ENCODE measurements at regions not wholly inside any gene's neighbourhood (a gene's known extent, or its start where the extent isn't known, plus 50 kb on each side); places are given as distances from the start of the nearest gene placed in this dataset.

DNA sequence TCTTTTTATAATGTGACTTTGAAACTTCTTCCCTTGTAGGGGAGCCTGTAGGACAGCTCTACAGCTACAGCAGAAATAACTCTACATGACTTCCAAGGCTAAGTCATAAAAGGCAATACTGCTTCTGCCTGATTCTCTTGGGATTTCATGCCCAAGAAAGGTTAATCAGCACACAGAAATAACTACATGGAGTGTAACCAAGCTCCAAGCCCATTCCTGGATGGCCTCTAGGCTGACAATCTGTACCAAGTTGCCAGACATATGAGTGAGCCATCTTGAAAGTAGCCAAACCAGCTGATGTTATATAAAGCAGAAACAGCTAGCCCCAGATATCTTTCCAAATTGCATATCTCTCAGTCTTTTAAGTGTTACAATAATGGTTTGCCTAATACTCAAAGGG is 75.8 kb upstream of the OSTN start:
- TF ChIP-seq, protein P1, sequence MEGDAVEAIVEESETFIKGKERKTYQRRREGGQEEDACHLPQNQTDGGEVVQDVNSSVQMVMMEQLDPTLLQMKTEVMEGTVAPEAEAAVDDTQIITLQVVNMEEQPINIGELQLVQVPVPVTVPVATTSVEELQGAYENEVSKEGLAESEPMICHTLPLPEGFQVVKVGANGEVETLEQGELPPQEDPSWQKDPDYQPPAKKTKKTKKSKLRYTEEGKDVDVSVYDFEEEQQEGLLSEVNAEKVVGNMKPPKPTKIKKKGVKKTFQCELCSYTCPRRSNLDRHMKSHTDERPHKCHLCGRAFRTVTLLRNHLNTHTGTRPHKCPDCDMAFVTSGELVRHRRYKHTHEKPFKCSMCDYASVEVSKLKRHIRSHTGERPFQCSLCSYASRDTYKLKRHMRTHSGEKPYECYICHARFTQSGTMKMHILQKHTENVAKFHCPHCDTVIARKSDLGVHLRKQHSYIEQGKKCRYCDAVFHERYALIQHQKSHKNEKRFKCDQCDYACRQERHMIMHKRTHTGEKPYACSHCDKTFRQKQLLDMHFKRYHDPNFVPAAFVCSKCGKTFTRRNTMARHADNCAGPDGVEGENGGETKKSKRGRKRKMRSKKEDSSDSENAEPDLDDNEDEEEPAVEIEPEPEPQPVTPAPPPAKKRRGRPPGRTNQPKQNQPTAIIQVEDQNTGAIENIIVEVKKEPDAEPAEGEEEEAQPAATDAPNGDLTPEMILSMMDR (IDR thresholded peaks at IDR 0.05; ENCODE audit: low read depth, low read length): no peak
- Histone ChIP-seq H3K9me3 (ENCODE audit: severe bottlenecking) (no peaks in the 10 kb centered on the region), H3K27ac (no peak overlapping the region), H3K27me3 (ENCODE audit: insufficient read depth, low read depth, severe bottlenecking) (no peaks in the 10 kb centered on the region), H3K36me3 (no peaks in the 10 kb centered on the region), H3K4me3 (ENCODE audit: low read depth, low read length) (no peak overlapping the region)
- no peak for DNase-seq

DNA sequence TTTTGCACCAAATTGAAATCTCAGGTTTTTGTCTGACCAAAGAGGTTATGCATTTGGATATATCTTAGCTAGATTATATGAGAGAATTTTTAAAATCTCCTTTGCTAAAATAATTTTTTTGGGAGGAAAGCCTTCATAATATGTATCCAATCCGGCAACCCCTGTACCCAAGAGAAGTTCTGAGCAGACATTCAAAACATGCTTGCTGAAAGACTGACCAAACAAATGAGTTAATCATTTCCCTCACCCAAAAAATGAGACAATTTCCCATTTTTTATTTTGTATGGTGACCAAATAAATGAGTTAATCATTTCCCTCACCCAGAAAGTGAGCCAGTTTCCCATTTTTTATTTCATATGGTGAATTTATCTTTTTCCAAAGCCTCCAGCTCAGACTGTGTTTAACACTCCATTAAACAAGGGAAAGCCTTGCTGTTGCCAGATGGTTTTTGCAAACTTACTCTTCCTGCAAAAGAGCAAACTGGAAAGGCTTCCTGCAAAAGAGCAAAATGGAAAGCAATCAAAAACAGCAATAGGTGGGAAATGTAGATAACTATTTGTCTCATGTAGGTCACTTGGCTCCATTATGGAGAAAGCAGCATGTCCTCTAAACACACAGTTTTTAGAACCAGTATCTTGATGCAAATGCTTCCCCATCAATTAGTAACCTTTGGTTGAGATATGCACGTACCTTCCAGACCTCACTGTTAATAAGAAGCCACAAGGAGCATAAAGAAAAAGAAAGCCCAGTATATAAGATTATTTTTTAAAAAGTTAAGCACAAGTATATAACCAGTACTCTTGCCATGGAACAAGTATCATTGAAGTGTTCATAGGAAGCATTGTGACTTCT is 78.4 kb upstream of the OSTN start:
- TF ChIP-seq, protein P1 (IDR thresholded peaks at IDR 0.05; ENCODE audit: low read depth, low read length): no peak
- Histone ChIP-seq H3K27ac (no peak overlapping the region), H3K27me3 (ENCODE audit: insufficient read depth, low read depth, severe bottlenecking) (no peaks in the 10 kb centered on the region), H3K9me3 (ENCODE audit: severe bottlenecking) (no peaks in the 10 kb centered on the region), H3K4me3 (ENCODE audit: low read depth, low read length) (no peak overlapping the region), H3K36me3 (no peaks in the 10 kb centered on the region)
- DNase-seq: no peak

DNA sequence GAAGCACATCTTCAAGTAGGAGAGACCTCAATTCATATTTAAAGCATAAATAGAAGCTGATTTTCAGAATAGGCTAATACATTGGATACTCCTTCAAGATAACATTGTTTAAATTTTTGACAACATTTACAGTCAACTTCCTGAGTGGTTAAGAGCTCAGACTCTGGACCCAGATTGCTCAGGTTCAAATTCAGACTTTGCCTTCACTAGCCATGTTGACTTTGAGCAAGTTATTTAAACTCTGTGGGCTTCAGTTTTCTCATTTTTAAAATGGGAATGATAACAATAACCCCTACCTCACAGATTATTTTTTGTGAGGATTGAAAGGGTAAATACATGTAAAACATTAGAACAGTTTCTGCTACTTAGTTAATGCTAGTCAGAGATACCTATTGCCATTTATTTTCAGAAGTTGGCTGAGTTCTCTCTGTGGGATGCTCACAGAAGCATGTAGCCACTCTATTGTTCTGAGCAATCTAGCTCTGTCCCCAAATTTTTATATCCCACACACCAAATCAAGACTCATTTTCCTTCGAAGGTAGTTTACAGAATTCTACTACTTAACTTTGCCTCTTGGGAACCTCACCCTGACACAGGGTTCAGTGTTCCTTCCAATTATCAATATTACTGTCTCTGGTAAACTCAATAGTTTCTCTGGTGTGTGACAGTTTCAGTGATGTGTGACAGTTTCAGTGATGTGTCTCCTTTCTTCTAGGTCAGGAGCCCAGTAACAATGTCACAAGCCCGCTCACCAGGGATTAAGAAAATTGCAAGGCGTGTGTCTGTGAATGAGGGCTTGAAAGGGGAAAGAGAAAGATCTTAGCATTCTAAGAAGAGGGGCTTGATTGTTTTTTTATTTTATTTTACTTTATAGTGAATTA is 79.4 kb upstream of the OSTN start:
- H3K36me3 ChIP-seq: no peaks in the 10 kb centered on the region
- TF ChIP-seq, protein P1 (IDR thresholded peaks at IDR 0.05; ENCODE audit: low read depth, low read length): no peak
- DNase-seq: no peak
- no peaks in the 10 kb centered on the region for H3K9me3 ChIP-seq (ENCODE audit: severe bottlenecking)
- H3K27me3 ChIP-seq (ENCODE audit: insufficient read depth, low read depth, severe bottlenecking): no peaks in the 10 kb centered on the region
- no peak overlapping the region for H3K27ac ChIP-seq
- H3K4me3 ChIP-seq (ENCODE audit: low read depth, low read length): no peak overlapping the region

DNA sequence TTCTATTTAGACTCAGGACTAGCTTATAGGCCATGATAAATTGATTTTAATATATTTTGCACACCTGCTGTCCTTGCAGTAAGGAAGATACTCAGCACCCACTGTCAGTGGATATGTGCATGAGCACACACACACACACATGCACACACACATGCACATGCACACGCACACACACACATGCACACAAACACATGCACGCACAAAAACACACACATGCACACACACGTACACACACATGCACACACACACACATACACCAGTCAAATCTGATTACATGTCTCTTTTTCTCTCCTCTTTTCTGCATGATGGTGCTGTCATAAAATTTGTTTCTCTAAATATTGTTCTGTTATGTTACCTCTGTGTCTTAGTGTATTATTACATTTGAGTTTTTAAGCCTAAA is 87.3 kb upstream of the OSTN start:
- Histone ChIP-seq H3K9me3 (ENCODE audit: severe bottlenecking) (no peaks in the 10 kb centered on the region), H3K4me3 (ENCODE audit: low read depth, low read length) (no peak overlapping the region), H3K27ac (no peak overlapping the region), H3K27me3 (ENCODE audit: insufficient read depth, low read depth, severe bottlenecking) (no peaks in the 10 kb centered on the region), H3K36me3 (no peaks in the 10 kb centered on the region)
- DNase-seq: no peak
- TF ChIP-seq, protein P1 (IDR thresholded peaks at IDR 0.05; ENCODE audit: low read depth, low read length): no peak

DNA sequence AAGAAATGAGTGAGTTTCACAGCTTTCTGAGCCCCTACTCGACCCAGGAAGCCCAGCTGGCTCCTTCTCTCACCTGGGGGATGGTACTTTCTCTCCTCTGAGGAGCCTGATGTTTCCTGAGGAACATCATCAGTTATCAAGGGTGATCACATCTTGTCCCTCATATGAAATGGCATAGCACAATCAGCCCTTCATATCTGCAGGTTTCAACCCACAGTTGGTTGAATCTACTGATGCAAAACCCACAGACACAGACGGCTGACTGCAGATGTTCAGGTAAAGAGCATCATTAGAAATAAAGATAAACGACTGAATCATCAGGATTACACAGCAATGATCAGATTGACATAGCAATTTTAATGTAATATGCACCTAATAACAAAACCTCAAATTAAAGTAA is 93.6 kb upstream of the OSTN start:
- no peaks in the 10 kb centered on the region for H3K36me3 ChIP-seq
- H3K9me3 ChIP-seq (ENCODE audit: severe bottlenecking): no peaks in the 10 kb centered on the region
- TF ChIP-seq, protein P1 (IDR thresholded peaks at IDR 0.05; ENCODE audit: low read depth, low read length): no peak
- H3K4me3 ChIP-seq (ENCODE audit: low read depth, low read length): no peak overlapping the region
- no peaks in the 10 kb centered on the region for H3K27me3 ChIP-seq (ENCODE audit: insufficient read depth, low read depth, severe bottlenecking)
- no peak for DNase-seq
- H3K27ac ChIP-seq: no peak overlapping the region

All from WERI-Rb-1 (cell line).